HCT116 (cell line): ENCODE measurements at regions not wholly inside any gene's neighbourhood (a gene's known extent, or its start where the extent isn't known, plus 50 kb on each side); places are given as distances from the start of the nearest gene placed in this dataset.

Experiments
- ATF3 ChIP-seq: IDR thresholded peaks from 2 replicates; pipeline ENCODE4 v1.6.1; 2012
- CBX3 ChIP-seq: IDR thresholded peaks from 2 replicates; pipeline ENCODE4 v1.6.1; 2012; ENCODE audit warnings: low read depth
- CEBPB ChIP-seq: IDR thresholded peaks from 2 replicates; pipeline ENCODE4 v1.6.1; 2012; ENCODE audit warnings: low read depth
- EZH2phosphoT487 ChIP-seq: fragments of 200-600 bp; IDR thresholded peaks from 2 replicates; pipeline ENCODE4 v1.6.1; 2018; ENCODE audit warnings: antibody characterized with exemption, borderline replicate concordance
- MAX ChIP-seq: IDR thresholded peaks from 2 replicates; pipeline ENCODE4 v1.6.1; 2012
- POLR2A ChIP-seq: IDR thresholded peaks from 2 replicates; pipeline ENCODE4 v1.7.0; 2011; ENCODE audit warnings: borderline replicate concordance; ENCODE audit not compliant: insufficient read depth, insufficient read length; ENCODE audit errors: extremely low read depth
- REST ChIP-seq: IDR thresholded peaks from 2 replicates; pipeline ENCODE4 v1.6.1; 2012; ENCODE audit warnings: low read depth
- SIN3A ChIP-seq: IDR thresholded peaks from 2 replicates; pipeline ENCODE4 v1.6.1; 2012; ENCODE audit warnings: low read depth
- TF ChIP-seq, protein P1 (sequence below), 3 experiments: fragments of 200-600 bp in 1 of 3; sonication (generic) in 1 of 3; IDR thresholded peaks in 2 of 3; conservative IDR thresholded peaks in 1 of 3; 2 replicates each; pipeline ENCODE4 v1.5.1; 2012 to 2017; ENCODE audit warnings: low read depth in 2 of 3, low read length in 2 of 3, antibody characterized with exemption in 1 of 3, borderline replicate concordance in 1 of 3, control low read depth in 1 of 3, mild to moderate bottlenecking in 1 of 3, mixed read lengths in 1 of 3, mixed run types in 1 of 3, moderate library complexity in 1 of 3; ENCODE audit not compliant: insufficient read depth in 1 of 3
- TF ChIP-seq, protein P2 (sequence below): IDR thresholded peaks from 2 replicates; pipeline ENCODE4 v1.6.1; 2011; ENCODE audit warnings: mild to moderate bottlenecking, low read length, moderate library complexity; ENCODE audit not compliant: insufficient replicate concordance; ENCODE audit errors: extremely low read depth

GRCh38 chr4:122091397-122091796 is 60.7 kb upstream of the BLTP1 start:
- TF ChIP-seq EZH2phosphoT487 (no peak), POLR2A (no peak), MAX (no peak), REST (no peak), CBX3 (no peak), SIN3A (no peak), CEBPB (no peak), ATF3 (no peak)
- TF ChIP-seq, protein P1, sequence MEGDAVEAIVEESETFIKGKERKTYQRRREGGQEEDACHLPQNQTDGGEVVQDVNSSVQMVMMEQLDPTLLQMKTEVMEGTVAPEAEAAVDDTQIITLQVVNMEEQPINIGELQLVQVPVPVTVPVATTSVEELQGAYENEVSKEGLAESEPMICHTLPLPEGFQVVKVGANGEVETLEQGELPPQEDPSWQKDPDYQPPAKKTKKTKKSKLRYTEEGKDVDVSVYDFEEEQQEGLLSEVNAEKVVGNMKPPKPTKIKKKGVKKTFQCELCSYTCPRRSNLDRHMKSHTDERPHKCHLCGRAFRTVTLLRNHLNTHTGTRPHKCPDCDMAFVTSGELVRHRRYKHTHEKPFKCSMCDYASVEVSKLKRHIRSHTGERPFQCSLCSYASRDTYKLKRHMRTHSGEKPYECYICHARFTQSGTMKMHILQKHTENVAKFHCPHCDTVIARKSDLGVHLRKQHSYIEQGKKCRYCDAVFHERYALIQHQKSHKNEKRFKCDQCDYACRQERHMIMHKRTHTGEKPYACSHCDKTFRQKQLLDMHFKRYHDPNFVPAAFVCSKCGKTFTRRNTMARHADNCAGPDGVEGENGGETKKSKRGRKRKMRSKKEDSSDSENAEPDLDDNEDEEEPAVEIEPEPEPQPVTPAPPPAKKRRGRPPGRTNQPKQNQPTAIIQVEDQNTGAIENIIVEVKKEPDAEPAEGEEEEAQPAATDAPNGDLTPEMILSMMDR (IDR thresholded peaks at IDR 0.05 in 2 of 3, conservative IDR thresholded peaks at IDR 0.05 in 1 of 3; ENCODE audit: borderline replicate concordance in 1 of 3, insufficient read depth in 1 of 3, low read depth in 2 of 3, low read length in 2 of 3), result no peak
- TF ChIP-seq, protein P2, sequence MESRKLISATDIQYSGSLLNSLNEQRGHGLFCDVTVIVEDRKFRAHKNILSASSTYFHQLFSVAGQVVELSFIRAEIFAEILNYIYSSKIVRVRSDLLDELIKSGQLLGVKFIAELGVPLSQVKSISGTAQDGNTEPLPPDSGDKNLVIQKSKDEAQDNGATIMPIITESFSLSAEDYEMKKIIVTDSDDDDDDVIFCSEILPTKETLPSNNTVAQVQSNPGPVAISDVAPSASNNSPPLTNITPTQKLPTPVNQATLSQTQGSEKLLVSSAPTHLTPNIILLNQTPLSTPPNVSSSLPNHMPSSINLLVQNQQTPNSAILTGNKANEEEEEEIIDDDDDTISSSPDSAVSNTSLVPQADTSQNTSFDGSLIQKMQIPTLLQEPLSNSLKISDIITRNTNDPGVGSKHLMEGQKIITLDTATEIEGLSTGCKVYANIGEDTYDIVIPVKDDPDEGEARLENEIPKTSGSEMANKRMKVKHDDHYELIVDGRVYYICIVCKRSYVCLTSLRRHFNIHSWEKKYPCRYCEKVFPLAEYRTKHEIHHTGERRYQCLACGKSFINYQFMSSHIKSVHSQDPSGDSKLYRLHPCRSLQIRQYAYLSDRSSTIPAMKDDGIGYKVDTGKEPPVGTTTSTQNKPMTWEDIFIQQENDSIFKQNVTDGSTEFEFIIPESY, result no peak
